Caki2 (cell line): ENCODE measurements at regions not wholly inside any gene's neighbourhood (a gene's known extent, or its start where the extent isn't known, plus 50 kb on each side); places are given as distances from the start of the nearest gene placed in this dataset.
"Not testable (repeated sequence)": the region's sequence is repeated elsewhere in the genome, so short reads cannot be mapped to it uniquely, and the experiment has no call there.

Source experiments
- DNase-seq: peaks from one replicate; pipeline ENCODE4 v3.0.0-alpha.2; 2015; ENCODE audit warnings: low read depth
- in situ Hi-C: cut with HindIII; loops from 2 replicates; pipeline ENCODE4 v1.10.0; 2016; ENCODE audit warnings: low sequenced_read_pairs, low pct_unique_long_range_greater_than_20kb, mixed read lengths

- no peak for DNase-seq
- in situ Hi-C loops = no loop called here
These were observed 281.2 kb downstream of the SLITRK5 start for GRCh38 chr13:87952377-87952776.

DNA sequence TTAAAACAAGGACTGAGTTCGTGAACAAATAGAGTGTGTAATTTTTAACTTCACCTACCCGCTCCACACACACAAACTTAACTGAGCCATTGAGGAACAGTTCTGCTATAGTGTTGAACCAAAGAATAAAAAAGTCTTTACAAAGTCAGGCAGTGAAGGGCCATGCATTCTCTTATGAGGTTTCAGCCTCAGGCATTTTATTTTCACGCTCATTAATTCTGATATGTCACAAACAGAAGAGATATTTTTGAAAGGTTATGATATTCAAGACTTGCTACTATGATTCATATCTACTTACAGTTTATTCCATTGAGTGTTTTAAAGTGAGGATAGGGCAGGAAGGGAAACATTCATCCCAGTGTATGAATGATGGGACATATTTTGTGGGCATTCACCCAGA, 282.2 kb downstream of the SLITRK5 start:
- in situ Hi-C loops = no loop called here
- DNase-seq = no peak

DNA sequence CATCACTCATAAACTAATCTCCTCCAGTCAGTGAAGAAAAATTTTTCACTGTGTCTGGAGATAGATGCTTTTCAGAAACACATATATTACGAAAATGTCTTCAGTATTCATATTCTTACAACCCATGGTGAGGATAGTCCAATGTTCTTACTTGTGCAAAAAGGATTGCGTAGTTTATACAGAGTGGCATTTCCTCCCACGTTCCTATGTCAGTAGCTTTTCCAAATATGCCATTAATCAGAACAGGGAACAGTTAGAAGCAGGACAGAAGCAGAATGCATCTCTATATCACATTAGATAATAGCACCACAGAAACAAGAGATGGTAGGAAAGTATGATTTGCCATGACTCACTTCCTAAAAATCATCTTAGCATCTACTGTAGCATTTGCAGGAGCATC, 282.9 kb downstream of the SLITRK5 start:
- in situ Hi-C loops = no loop called here
- no peak for DNase-seq

- in situ Hi-C loops = no loop called here
- DNase-seq = no peak
These were observed 290.4 kb downstream of the SLITRK5 start for GRCh38 chr13:87961546-87961945.

DNA sequence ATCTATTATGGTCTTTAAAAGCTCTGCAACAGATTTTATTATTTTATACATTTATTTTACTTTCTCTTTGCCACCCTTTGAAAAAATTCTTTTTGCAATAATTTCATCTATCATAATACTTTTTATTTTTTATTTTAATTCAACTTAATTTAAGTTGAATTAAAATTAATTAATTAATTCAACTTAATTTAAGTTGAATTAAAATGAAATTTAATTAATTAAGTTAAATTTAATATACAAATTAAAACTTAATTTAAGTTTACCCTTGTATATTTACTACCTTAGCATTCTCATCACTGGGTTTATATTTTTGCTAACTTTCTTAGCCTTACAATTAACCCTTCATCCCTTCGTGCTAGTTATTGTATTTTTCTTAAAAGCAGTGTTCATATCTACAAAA, 301.4 kb downstream of the SLITRK5 start:
- no peak for DNase-seq
- in situ Hi-C loops = no loop called here

DNA sequence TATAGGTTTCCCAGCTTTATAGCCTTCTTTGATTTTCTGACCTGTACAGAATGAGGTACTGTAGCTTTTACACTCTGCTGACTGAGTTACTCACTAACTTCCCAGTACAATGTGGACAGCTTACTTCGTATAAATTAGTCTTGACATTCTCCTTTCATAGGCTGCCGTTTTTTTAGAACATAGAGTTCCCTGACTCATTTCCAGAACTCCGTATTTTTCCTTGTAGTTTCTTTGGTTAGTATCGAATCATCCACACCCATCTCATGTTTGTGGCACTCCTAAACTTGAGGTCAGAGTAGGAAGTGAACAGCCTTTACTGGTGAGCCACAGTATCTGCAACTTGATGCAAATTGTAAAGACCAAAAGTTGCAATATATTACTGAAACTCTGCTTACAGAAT, 303.9 kb downstream of the SLITRK5 start:
- in situ Hi-C loops = no loop called here
- DNase-seq = no peak

DNA sequence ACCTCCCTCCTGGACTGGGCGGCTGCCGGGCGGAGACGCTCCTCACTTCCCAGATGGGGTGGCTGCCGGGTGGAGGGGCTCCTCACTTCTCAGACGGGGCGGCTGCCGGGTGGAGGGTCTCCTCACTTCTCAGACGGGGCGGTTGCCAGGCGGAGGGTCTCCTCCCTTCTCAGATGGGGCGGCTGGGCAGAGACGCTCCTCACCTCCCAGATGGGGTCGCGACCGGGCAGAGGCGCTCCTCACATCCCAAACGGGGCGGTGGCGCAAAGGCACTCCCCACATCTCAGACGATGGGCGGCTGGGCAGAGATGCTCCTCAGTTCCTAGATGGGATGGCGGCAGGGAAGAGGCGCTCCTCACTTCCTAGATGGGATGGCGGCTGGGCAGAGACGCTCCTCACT, 305.5 kb downstream of the SLITRK5 start:
- DNase-seq, in situ Hi-C loops: not testable (repeated sequence)

GRCh38 chr13:87981416-87981815, 310.2 kb downstream of the SLITRK5 start:
- in situ Hi-C loops = no loop called here

GRCh38 chr13:87982400-87982799, 311.2 kb downstream of the SLITRK5 start:
- in situ Hi-C loops = no loop called here
- DNase-seq = no peak

More at GRCh38 chr13:87981416-87981815, 310.2 kb downstream of the SLITRK5 start:
- no peak for DNase-seq

DNA sequence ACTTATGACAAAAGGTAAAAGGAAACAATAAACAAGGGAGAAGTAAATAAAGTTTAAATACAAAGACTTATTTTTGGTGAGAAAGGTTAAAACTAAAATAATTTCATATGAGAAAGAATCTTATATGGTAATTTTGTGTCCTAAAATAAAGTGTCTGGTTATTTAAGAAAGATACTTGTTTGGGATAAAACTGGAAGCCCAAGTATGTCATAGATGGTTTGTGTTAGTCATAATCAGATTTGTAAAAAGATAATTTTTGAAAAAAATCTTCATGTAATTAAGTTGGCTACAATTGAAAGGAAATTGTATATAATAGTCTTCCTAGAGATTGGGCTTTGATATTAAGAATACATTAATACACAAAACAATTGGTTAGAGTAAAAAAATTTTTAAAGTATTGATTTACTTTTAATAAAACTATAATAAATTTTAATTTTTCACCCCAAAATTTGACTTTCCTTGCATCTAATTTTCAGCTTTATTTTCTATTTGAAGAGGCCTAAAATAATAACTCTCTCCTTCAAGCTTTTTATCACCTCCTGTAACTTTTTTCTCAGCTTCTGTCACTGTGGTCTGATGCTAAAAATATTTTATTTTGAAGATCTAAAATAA, 315.6 kb downstream of the SLITRK5 start:
- in situ Hi-C loops = no loop called here
- no peak for DNase-seq

DNA sequence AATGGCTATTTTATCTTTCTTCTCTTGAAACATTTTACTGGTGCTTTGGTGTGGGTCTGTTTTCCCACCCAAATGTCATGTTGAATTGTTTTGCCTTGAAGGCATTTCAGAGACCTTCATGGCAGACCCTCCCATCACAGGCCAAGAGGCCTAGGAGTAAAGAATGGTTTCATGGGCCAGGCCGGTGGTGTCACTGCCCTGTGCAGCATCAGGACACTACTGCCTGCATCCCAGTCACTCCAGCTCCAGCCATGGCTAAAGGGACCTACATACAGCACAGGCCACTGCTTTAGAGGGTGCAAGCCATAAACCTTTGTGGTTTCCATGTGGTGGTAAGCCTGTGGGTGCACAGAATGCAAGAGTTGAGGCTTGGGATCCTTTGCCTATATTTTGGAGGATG, 326.9 kb downstream of the SLITRK5 start:
- in situ Hi-C loops = no loop called here
- DNase-seq = no peak

DNA sequence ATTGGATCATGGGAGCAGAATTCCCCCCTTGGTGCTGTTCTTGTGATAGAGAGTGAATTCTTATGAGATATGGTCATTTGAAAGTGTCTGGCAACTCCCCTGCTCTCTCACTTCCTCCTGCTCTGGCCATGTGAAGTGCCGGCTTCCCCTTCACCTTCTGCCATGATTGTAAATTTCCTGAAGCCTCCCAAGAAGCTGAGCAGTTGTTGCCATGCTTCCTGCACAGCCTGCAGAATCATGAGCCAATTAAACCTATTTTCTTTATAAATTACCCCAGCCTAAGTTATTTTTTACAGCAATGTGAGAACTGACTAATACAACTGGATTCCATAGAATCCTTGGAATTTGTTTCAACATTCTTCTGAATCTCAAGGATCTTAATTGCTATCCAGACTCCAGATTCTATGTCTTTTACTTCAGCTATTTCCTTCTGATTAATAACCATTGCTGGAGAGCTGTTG, 328.1 kb downstream of the SLITRK5 start:
- DNase-seq = peak; percentile 74
- in situ Hi-C loops = no loop called here

- in situ Hi-C loops = no loop called here
- no peak for DNase-seq
These were observed 328.6 kb downstream of the SLITRK5 start for GRCh38 chr13:87999788-88000187.

DNA sequence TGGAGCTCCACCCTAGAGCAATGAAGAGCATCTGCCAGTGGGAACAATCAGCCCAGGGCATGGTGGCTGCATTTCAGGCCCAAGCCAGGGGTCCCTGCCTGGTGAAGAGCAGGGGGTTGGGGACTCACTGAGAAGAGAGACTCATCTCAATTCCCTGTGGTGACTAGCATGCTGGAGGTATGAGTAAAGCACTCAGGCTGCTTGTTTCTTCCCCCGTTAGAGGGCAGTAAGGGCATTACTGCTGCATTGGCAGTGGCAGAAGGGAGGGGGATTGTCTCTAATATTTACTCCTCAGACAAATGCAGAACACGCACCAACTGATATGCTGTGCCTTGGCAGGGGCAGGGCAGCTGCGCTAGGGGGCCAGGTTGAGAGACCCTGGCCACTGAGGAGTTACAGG, 329.1 kb downstream of the SLITRK5 start:
- DNase-seq = peak; percentile 9
- in situ Hi-C loops = no loop called here

GRCh38 chr13:88000787-88001186, 329.6 kb downstream of the SLITRK5 start:
- in situ Hi-C loops = no loop called here
- DNase-seq = no peak

GRCh38 chr13:88005188-88005587, 334.0 kb downstream of the SLITRK5 start:
- in situ Hi-C loops = no loop called here
- DNase-seq = no peak

DNA sequence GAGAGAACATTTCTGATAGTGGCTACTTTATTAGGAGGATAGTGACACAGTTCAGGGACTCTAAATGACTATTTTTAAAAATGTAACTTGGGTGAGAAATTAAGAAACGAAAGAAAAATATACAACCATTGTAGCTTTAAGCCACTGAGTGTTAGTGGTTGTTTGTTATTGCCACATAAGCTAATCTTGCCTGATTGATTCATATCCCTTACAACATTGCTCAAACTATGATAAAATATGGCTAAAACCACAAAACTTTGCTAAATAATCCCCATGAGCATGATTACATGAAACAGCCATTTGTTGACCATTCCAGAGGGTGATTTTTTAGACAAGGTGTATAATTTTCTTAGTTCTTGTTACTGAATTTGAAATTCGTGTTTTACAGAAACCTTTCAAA, 343.4 kb downstream of the SLITRK5 start:
- no peak for DNase-seq
- in situ Hi-C loops = no loop called here

GRCh38 chr13:88022431-88023208, 351.4 kb downstream of the SLITRK5 start:
- in situ Hi-C loops = no loop called here
- DNase-seq = no peak

GRCh38 chr13:88026241-88026640, 355.1 kb downstream of the SLITRK5 start:
- in situ Hi-C loops = no loop called here
- no peak for DNase-seq
